ENCODE measurements at regions not wholly inside any gene's neighbourhood (a gene's known extent, or its start where the extent isn't known, plus 50 kb on each side); places are given as distances from the start of the nearest gene placed in this dataset.

GRCh38 chr12:84631020-84631419 is 281.6 kb downstream of the SLC6A15 start:
- no peak overlapping the region for H2AFZ ChIP-seq (ENCODE audit: low read length)
- no peak overlapping the region for H2BK15ac ChIP-seq (ENCODE audit: low read length)
- DNase-seq (ENCODE audit: low read depth in 1 of 2, low spot score in 2 of 2): no peak
- no peaks in the 10 kb centered on the region for H3K79me1 ChIP-seq (ENCODE audit: low read depth, low read length)
- CTCF ChIA-PET (ENCODE audit: partially characterized antibody): no interaction called here
- POLR2A ChIA-PET (ENCODE audit: partially characterized antibody): no interaction called here
- no peak overlapping the region for H2BK120ac ChIP-seq (replicated peaks; ENCODE audit: low read depth, low read length)
- no peak overlapping the region for H3K14ac ChIP-seq (ENCODE audit: insufficient read length)
- FAIRE-seq: no peak
- H2BK12ac ChIP-seq (ENCODE audit: low read depth, low read length): no peak overlapping the region
- no peak overlapping the region for H3K4me2 ChIP-seq (ENCODE audit: insufficient read depth in 1 of 2, low read depth in 2 of 2, low read length in 2 of 2)
- no peak overlapping the region for H3K4ac ChIP-seq (replicated peaks; ENCODE audit: insufficient read length, low read depth, low read length)
- H3K27me3 ChIP-seq (replicated peaks in 1 of 4; ENCODE audit: control insufficient read depth in 3 of 4, extremely low read depth in 1 of 4, insufficient read depth in 3 of 4, low read length in 3 of 4): no peaks in the 10 kb centered on the region
- H4K91ac ChIP-seq (replicated peaks; ENCODE audit: insufficient read length, low read length): no peak overlapping the region
- H3K4me3 ChIP-seq (ENCODE audit: extremely low read depth in 1 of 4, insufficient read depth in 2 of 4, low read depth in 3 of 4, low read length in 4 of 4): no peak overlapping the region
- no peak overlapping the region for H3K9ac ChIP-seq (replicated peaks in 1 of 4; ENCODE audit: extremely low read depth in 1 of 4, low read depth in 3 of 4, low read length in 3 of 4)
- no peaks in the 10 kb centered on the region for H3K4me1 ChIP-seq (replicated peaks in 1 of 4; ENCODE audit: control insufficient read depth in 3 of 4, insufficient read depth in 4 of 4, low read length in 3 of 4)
- no peak overlapping the region for H2BK5ac ChIP-seq (ENCODE audit: low read depth, low read length)
- H4K8ac ChIP-seq (ENCODE audit: extremely low read depth, insufficient read depth, low read length): no peak overlapping the region
- no peak overlapping the region for H2AK5ac ChIP-seq (ENCODE audit: low read depth, low read length)
- no peak overlapping the region for H3K27ac ChIP-seq (ENCODE audit: low read depth, low read length)
- H3K9me3 ChIP-seq (ENCODE audit: insufficient read depth in 2 of 2, low read depth in 1 of 2, low read length in 1 of 2): no peaks in the 10 kb centered on the region
- no peaks in the 10 kb centered on the region for H3K23me2 ChIP-seq (ENCODE audit: low read depth, low read length)
- no peaks in the 10 kb centered on the region for H3K36me3 ChIP-seq (ENCODE audit: control insufficient read depth in 2 of 4, insufficient read depth in 4 of 4, low read length in 3 of 4)
- H3K18ac ChIP-seq (ENCODE audit: extremely low read depth, low read length): no peak overlapping the region
- H2BK20ac ChIP-seq (ENCODE audit: low read length): no peak overlapping the region
- no peak overlapping the region for H3K23ac ChIP-seq (ENCODE audit: insufficient read length)
- H3K56ac ChIP-seq (replicated peaks; ENCODE audit: insufficient read length, low read depth, low read length): no peak overlapping the region
- H4K5ac ChIP-seq (ENCODE audit: insufficient read length, low read depth, low read length): no peak overlapping the region
- no peaks in the 10 kb centered on the region for H3K79me2 ChIP-seq (ENCODE audit: control insufficient read depth in 1 of 2, insufficient read depth in 2 of 2, low read length in 2 of 2)
- no peaks in the 10 kb centered on the region for H4K20me1 ChIP-seq (replicated peaks in 1 of 2; ENCODE audit: control insufficient read depth in 1 of 2, insufficient read depth in 2 of 2, low read length in 2 of 2)
- TF ChIP-seq KDM5A (IDR thresholded peaks at IDR 0.05; ENCODE audit: low read length) (no peak), JUND (IDR thresholded peaks at IDR 0.05; ENCODE audit: low read length) (no peak), TBP (IDR thresholded peaks at IDR 0.05; ENCODE audit: low read depth, low read length) (no peak), KDM1A (IDR thresholded peaks at IDR 0.05; ENCODE audit: borderline replicate concordance, low read length) (no peak)

Measured in H1 (cell line).